Erythroblast (primary cell): ENCODE measurements at regions not wholly inside any gene's neighbourhood (a gene's known extent, or its start where the extent isn't known, plus 50 kb on each side); places are given as distances from the start of the nearest gene placed in this dataset.
"Not testable (repeated sequence)": the region's sequence is repeated elsewhere in the genome, so short reads cannot be mapped to it uniquely, and the experiment has no call there.

ENCODE experiments used
- DNase-seq, 2 experiments: peaks; one replicate each; lab custom pipeline; 2025; lab: John Stamatoyannopoulos, UW
- GATA1 ChIP-seq: IDR thresholded peaks from 2 replicates; pipeline ENCODE4 v1.6.1; 2011; ENCODE audit warnings: low read depth, mild to moderate bottlenecking, control low read depth, low read length, moderate library complexity
- POLR2A ChIP-seq: IDR thresholded peaks from 2 replicates; pipeline ENCODE4 v1.6.1; 2011; ENCODE audit warnings: mild to moderate bottlenecking, low read length

- TF ChIP-seq GATA1: no peak
- no peak for TF ChIP-seq POLR2A
- DNase-seq: no peak
Measured at GRCh38 chr4:187088070-187088799, 364.6 kb upstream of the FAT1 start.

- TF ChIP-seq GATA1: no peak
- no peak for TF ChIP-seq POLR2A
- DNase-seq: no peak
Measured at GRCh38 chr4:187090401-187090800, 366.7 kb upstream of the FAT1 start.

- not testable (repeated sequence) for DNase-seq
Measured at GRCh38 chr4:187090832-187091231, 367.2 kb upstream of the FAT1 start.

- DNase-seq: no peak
- TF ChIP-seq POLR2A (no peak), GATA1 (no peak)
Measured at GRCh38 chr4:187094144-187094543, 370.5 kb upstream of the FAT1 start.

GRCh38 chr4:187098429-187098828 is 374.8 kb upstream of the FAT1 start:
- no peak for DNase-seq
- TF ChIP-seq POLR2A (no peak), GATA1 (no peak)

GRCh38 chr4:187103351-187103750 is 379.7 kb upstream of the FAT1 start:
- TF ChIP-seq GATA1: no peak
- TF ChIP-seq POLR2A: no peak
- DNase-seq: no peak

GRCh38 chr4:187108845-187109244 is 385.2 kb upstream of the FAT1 start:
- TF ChIP-seq POLR2A (no peak), GATA1 (no peak)
- no peak for DNase-seq

DNA sequence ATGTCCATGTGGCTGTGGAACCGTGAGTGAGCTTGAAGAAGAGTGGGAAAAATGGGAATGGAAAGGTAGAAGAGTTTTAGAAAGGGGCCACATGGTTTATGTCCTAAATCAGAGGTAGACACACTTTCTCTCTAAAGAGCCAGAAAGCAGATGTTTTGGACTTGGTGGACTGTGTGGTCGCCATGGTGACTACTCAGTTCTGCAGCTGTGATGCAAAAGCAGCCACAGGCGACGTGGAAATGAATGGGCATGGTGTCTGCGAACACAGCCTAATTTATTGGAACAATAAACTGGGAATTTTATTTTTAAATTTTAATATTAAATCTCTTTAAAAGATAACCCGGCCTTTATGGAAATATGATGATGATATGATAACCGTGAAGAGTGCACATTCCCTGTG is 386.0 kb upstream of the FAT1 start:
- no peak for TF ChIP-seq GATA1
- no peak for DNase-seq

GRCh38 chr4:187118166-187118565 is 394.5 kb upstream of the FAT1 start:
- no peak for DNase-seq
- TF ChIP-seq GATA1: no peak
- TF ChIP-seq POLR2A: no peak

GRCh38 chr4:187118602-187119120 is 395.0 kb upstream of the FAT1 start:
- TF ChIP-seq GATA1 (no peak), POLR2A (no peak)
- DNase-seq: no peak

- no peak for DNase-seq
- no peak for TF ChIP-seq POLR2A
- TF ChIP-seq GATA1: no peak
Measured at GRCh38 chr4:187124331-187124730, 400.7 kb upstream of the FAT1 start.

- DNase-seq: no peak
- TF ChIP-seq POLR2A: no peak
- no peak for TF ChIP-seq GATA1
Measured at GRCh38 chr4:187125062-187125461, 401.4 kb upstream of the FAT1 start.

DNA sequence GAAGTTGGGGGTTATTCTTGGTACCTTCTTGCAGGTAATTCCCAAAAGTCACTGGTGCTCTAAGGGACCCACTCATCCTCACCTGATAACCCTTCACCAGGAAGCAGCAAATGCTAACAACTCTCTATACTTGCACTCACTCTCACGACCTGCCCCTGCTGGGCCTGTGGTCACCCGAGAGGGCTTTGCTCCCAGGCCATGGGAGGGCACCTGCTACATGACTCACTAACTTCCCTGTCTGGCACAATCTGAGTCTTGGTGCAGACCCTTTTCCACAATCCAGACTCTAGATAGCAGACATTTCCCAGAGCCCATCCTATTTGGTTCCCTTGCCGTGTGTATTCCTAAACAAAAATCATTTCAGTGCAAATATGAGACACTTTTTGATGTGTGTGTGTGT is 403.8 kb upstream of the FAT1 start:
- DNase-seq: no peak
- TF ChIP-seq GATA1 (no peak), POLR2A (no peak)

DNA sequence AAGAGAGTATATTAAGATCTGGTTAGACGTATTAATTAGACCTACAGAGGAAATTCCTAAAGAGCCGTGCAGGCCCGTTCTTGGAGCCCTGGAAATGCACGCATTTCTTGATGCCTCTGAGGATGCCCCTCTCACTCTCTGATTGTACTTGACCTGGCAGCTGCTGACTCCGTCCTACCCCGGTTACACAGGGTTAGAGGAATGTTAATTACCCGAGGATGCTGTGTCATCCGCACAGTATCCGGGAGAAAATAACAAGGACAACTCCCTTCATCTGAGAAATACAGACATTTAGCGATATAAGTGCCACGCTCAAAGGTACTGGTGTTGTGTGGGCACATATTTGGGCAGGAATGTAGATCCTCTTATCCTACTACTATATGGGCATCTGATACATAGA is 404.6 kb upstream of the FAT1 start:
- no peak for DNase-seq
- TF ChIP-seq GATA1 (no peak), POLR2A (no peak)

DNA sequence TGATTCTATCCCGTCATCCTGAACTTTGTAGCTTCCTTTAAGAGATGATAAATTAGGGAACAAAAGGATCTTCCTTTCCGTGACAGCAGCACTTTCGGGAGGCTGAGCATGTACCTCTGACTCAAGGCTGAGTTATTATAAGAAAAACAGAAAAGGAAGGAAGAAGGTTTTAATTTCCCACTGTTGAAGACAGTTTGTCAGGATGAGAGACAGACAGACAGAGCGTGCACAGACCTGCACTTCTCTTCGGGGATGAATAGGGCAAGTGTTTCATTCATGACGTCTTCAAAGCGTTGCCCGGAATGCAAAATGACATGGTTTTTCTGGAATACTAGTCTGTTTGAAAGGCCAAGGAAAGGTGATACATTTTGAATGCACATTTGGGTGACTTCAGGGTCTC is 405.3 kb upstream of the FAT1 start:
- no peak for DNase-seq
- no peak for TF ChIP-seq POLR2A

DNA sequence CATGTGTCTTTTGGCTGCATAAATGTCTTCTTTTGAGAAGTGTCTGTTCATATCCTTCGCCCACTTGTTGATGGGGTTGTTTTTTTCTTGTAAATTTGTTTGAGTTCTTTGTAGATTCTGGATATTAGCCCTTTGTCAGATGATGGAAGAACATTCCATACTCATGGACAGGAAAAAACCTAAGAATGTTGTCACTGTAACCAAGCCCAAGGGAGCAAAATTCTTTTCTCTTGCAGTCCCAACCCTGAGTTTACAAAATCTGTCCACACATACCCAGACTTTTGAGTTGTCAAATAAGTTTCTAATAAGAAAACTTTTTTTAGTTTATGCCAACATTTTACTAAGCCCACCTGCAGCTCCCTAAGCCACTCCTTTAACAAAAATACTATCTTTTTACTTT is 408.2 kb upstream of the FAT1 start:
- DNase-seq: not testable (repeated sequence)
